PFSK-1 (cell line): ENCODE measurements at regions not wholly inside any gene's neighbourhood (a gene's known extent, or its start where the extent isn't known, plus 50 kb on each side); places are given as distances from the start of the nearest gene placed in this dataset.

ENCODE experiments used
- FOXP2 ChIP-seq: optimal IDR thresholded peaks from 2 replicates; pipeline ENCODE3; 2011; ENCODE audit warnings: borderline replicate concordance, control low read depth, inconsistent platforms; ENCODE audit not compliant: insufficient read depth; ENCODE audit errors: extremely low read length, extremely low read depth
- POLR2AphosphoS5 ChIP-seq: IDR thresholded peaks from 2 replicates; pipeline ENCODE4 v1.6.1; 2012; ENCODE audit warnings: low read depth, mild to moderate bottlenecking, control low read depth, low read length, moderate library complexity
- SIN3A ChIP-seq: IDR thresholded peaks from 2 replicates; pipeline ENCODE4 v1.6.1; 2012; ENCODE audit warnings: mild to moderate bottlenecking, low read length, moderate library complexity, borderline replicate concordance; ENCODE audit not compliant: insufficient read depth
- TAF1 ChIP-seq: IDR thresholded peaks from 2 replicates; pipeline ENCODE4 v1.6.1; 2012; ENCODE audit warnings: low read length, control low read depth, borderline replicate concordance; ENCODE audit not compliant: insufficient read depth
- TF ChIP-seq, protein P1 (sequence below), 2 experiments: IDR thresholded peaks; 2 replicates each; pipeline versions ENCODE4 v1.6.1 to v1.8.0; 2011 to 2012; ENCODE audit warnings: low read depth in 2 of 2, low read length in 2 of 2, control low read depth in 1 of 2, inconsistent platforms in 1 of 2, mild to moderate bottlenecking in 1 of 2, moderate library complexity in 1 of 2; ENCODE audit not compliant: insufficient read depth in 1 of 2

DNA sequence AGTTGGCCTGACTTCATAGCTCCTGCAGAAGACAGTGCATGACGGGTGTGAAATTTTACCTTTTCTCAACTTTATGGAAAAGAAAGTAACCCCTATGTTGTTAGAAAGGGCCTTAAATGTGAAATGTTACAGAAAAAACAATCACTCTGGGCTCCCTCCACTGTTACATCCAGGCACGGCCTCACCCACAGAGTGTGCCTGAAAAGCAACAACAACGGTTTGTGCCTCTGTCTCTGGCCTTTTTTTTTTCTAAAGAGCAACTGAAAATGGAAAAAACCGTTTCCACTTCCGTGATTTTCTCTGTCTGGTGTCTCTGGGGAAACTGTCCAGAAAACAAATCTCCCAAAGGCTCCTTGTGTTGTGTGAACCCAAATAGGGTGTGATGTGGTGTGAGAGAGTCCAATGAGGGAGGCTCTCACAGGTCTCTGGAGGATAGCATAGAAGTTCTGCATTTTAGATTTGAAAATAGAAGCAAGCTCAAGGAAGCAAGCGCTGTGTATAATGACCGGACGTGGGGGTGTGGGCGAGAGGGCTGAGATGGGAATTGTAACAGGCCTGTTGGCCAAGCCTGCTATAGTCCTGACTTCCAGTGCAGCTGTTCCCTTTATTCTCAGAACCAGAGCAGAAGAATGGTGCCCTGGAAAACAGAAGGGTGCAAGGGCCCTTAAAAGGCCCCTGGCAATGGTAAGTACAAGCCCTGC, 221.8 kb upstream of the TUT7 start:
- TF ChIP-seq FOXP2: no peak
- no peak for TF ChIP-seq SIN3A
- TF ChIP-seq, protein P1, sequence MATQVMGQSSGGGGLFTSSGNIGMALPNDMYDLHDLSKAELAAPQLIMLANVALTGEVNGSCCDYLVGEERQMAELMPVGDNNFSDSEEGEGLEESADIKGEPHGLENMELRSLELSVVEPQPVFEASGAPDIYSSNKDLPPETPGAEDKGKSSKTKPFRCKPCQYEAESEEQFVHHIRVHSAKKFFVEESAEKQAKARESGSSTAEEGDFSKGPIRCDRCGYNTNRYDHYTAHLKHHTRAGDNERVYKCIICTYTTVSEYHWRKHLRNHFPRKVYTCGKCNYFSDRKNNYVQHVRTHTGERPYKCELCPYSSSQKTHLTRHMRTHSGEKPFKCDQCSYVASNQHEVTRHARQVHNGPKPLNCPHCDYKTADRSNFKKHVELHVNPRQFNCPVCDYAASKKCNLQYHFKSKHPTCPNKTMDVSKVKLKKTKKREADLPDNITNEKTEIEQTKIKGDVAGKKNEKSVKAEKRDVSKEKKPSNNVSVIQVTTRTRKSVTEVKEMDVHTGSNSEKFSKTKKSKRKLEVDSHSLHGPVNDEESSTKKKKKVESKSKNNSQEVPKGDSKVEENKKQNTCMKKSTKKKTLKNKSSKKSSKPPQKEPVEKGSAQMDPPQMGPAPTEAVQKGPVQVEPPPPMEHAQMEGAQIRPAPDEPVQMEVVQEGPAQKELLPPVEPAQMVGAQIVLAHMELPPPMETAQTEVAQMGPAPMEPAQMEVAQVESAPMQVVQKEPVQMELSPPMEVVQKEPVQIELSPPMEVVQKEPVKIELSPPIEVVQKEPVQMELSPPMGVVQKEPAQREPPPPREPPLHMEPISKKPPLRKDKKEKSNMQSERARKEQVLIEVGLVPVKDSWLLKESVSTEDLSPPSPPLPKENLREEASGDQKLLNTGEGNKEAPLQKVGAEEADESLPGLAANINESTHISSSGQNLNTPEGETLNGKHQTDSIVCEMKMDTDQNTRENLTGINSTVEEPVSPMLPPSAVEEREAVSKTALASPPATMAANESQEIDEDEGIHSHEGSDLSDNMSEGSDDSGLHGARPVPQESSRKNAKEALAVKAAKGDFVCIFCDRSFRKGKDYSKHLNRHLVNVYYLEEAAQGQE (IDR thresholded peaks at IDR 0.05; ENCODE audit: insufficient read depth in 1 of 2, low read depth in 2 of 2, low read length in 2 of 2): no peak
- no peak for TF ChIP-seq TAF1

DNA sequence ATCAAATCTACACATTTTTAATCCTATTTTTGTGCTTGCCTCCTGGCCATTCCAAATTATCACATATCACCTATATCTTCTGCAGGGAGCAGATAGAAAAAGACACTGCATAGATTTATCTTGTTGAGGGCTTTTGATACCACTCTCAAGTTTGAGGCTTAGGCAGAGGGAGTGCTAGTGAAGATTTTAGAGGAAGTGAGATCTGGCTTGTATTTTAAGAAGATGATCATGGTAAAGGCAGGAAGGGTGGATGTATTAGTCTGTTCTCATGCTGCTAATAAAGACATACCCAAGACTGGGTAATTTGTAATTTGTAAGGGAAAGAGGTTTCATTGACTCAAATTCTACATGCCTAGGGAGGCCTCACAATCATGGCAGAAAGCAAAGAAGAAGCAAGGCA, 220.9 kb upstream of the TUT7 start:
- TF ChIP-seq, protein P1 (IDR thresholded peaks at IDR 0.05; ENCODE audit: insufficient read depth in 1 of 2, low read depth in 2 of 2, low read length in 2 of 2): no peak
- TF ChIP-seq FOXP2 (no peak), SIN3A (no peak), POLR2AphosphoS5 (no peak), TAF1 (no peak)

DNA sequence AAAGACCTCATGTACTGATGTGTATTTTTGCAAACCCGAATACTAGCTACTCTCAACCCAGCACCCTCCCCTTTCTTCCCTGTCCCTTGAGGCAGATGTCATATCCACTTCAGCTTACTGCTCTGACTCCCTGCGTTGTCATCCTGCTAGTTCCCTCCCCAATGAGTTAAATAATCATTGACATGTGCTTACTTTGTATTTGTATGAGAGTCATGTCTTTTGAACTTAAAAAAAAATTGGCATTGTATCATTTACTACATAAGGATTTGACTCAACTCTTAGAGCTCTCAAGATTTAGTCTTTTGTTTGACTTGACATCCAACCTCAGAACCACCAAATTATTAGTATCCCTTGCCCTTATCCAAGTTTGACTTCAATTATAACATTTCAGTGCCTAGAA, 219.7 kb upstream of the TUT7 start:
- TF ChIP-seq FOXP2 (no peak), SIN3A (no peak)

DNA sequence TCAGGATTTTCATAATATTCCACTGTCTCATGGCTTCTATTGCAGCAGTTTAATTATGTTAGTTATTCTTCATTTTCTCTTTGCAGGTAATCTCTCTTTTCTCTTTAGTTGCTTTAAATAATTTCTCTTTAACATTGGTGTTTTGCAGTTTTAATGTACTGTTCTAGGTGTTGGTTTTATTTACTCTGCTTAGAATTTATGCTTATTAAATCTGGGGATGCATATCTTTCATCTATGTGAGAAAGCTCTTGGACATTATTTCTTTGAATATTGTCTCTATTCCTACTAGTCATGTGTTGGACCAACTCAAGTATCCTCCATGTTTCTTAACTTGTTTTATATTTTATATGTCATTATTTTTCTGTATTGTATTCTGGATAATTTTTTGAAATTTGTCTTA, 218.7 kb upstream of the TUT7 start:
- TF ChIP-seq FOXP2 (no peak), SIN3A (no peak), POLR2AphosphoS5 (no peak), TAF1 (no peak)
- TF ChIP-seq, protein P1 (IDR thresholded peaks at IDR 0.05; ENCODE audit: insufficient read depth in 1 of 2, low read depth in 2 of 2, low read length in 2 of 2): no peak

DNA sequence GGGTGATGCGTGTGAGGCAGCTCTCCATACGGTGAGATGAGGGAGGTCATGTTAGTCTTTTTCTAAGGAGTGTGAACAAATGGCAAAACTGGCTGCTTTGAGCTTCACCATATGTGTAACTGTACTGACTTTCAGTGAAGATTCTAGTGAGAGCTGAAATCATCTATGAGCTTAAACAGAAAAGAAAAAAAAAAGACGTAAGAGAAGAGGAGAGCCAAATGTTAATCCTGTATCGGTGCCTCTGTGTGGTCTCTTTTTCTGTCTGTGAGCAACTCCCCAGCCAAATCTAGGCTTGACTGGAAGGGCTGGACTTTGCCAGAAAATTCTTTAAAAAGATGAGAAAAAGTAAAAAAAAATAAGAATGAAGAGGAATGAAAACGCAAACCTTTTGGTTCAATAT, 209.7 kb upstream of the TUT7 start:
- TF ChIP-seq FOXP2 (no peak), SIN3A (no peak), TAF1 (no peak), POLR2AphosphoS5 (no peak)
- TF ChIP-seq, protein P1 (IDR thresholded peaks at IDR 0.05; ENCODE audit: insufficient read depth in 1 of 2, low read depth in 2 of 2, low read length in 2 of 2): no peak

DNA sequence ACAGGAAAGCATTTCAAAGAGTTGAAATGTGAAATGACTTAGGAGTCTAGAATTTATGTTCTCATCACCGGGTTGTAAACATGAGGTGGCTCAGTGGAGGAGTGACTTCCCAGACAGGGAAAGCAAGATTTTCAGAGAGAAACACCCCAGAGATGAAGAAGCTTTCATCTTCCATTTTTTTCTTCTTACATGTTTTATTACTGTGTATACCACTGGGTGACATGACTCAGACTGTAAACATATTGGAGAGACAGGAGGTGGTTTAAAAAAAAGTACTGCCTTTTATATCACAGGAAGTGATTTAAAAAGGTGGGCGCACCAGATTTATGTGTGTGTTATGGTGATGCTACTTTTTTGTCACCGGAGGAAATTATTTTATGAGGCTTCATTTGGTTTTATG, 209.1 kb upstream of the TUT7 start:
- TF ChIP-seq FOXP2 (no peak), POLR2AphosphoS5 (no peak)
- TF ChIP-seq, protein P1 (IDR thresholded peaks at IDR 0.05; ENCODE audit: insufficient read depth in 1 of 2, low read depth in 2 of 2, low read length in 2 of 2): no peak
